ENCODE measurements at regions not wholly inside any gene's neighbourhood (a gene's known extent, or its start where the extent isn't known, plus 50 kb on each side); places are given as distances from the start of the nearest gene placed in this dataset.

GRCh38 chr4:66568001-66568400 lies 897.7 kb upstream of the EPHA5 start:
- H3K27ac ChIP-seq, result no peak overlapping the region
- H3K4me1 ChIP-seq, result no peaks in the 10 kb centered on the region
- no peak overlapping the region for H3K4me3 ChIP-seq
- H3K36me3 ChIP-seq, result no peaks in the 10 kb centered on the region
- H3K27me3 ChIP-seq (replicated peaks in 1 of 7), result no peaks in the 10 kb centered on the region
- no peak for DNase-seq
- H3K9me3 ChIP-seq, result no peaks in the 10 kb centered on the region
- intact Hi-C loops (cut with DNase I; ENCODE audit: low total_unique reads), result no loop called here
- TF ChIP-seq POLR2A (IDR thresholded peaks at IDR 0.05) (no peak), CTCF (IDR thresholded peaks at IDR 0.05 in 8 of 11, conservative IDR thresholded peaks at IDR 0.05 in 3 of 11) (no peak), POLR2AphosphoS5 (IDR thresholded peaks at IDR 0.05) (no peak)
- WGBS, 5 donors, result 91 to 93% (median 91%) methylated on average over 2 of the region's 2 CpGs

- no peak for DNase-seq
- no peaks in the 10 kb centered on the region for H3K4me1 ChIP-seq
Observed at GRCh38 chr4:66567551-66567950, 897.3 kb upstream of the EPHA5 start.

GRCh38 chr4:66565801-66566200 lies 895.5 kb upstream of the EPHA5 start:
- H3K27me3 ChIP-seq (replicated peaks in 1 of 7), result no peaks in the 10 kb centered on the region
- H3K27ac ChIP-seq, result no peak overlapping the region
- no peaks in the 10 kb centered on the region for H3K4me1 ChIP-seq
- no peaks in the 10 kb centered on the region for H3K36me3 ChIP-seq
- intact Hi-C loops (cut with DNase I; ENCODE audit: low total_unique reads), result no loop called here
- peaks cover 0 to 6% (median 0%) of the 10 kb centered on the region in 8 donors for H3K9me3 ChIP-seq
- H3K4me3 ChIP-seq, result no peak overlapping the region
- no peak for DNase-seq
- TF ChIP-seq POLR2AphosphoS5 (IDR thresholded peaks at IDR 0.05) (no peak), CTCF (IDR thresholded peaks at IDR 0.05 in 8 of 11, conservative IDR thresholded peaks at IDR 0.05 in 3 of 11) (no peak), POLR2A (IDR thresholded peaks at IDR 0.05) (no peak)

More at GRCh38 chr4:66567551-66567950, 897.3 kb upstream of the EPHA5 start:
- Histone ChIP-seq H3K27ac (no peak overlapping the region), H3K4me3 (no peak overlapping the region), H3K27me3 (replicated peaks in 1 of 7) (no peaks in the 10 kb centered on the region), H3K9me3 (no peaks in the 10 kb centered on the region), H3K36me3 (no peaks in the 10 kb centered on the region)
- intact Hi-C loops (cut with DNase I; ENCODE audit: low total_unique reads), result no loop called here
- no peak for TF ChIP-seq POLR2AphosphoS5 (IDR thresholded peaks at IDR 0.05)
- TF ChIP-seq POLR2A (IDR thresholded peaks at IDR 0.05), result no peak
- TF ChIP-seq CTCF (IDR thresholded peaks at IDR 0.05 in 8 of 11, conservative IDR thresholded peaks at IDR 0.05 in 3 of 11), result no peak

- H3K4me3 ChIP-seq, result no peak overlapping the region
- DNase-seq, result no peak
Observed at GRCh38 chr4:66564901-66565651, 894.8 kb upstream of the EPHA5 start.

More at GRCh38 chr4:66564901-66565651, 894.8 kb upstream of the EPHA5 start:
- Histone ChIP-seq H3K27ac (no peak overlapping the region), H3K4me1 (no peaks in the 10 kb centered on the region), H3K36me3 (no peaks in the 10 kb centered on the region), H3K9me3 (peaks cover 0 to 10% (median 0%) of the 10 kb centered on the region in 8 donors), H3K27me3 (replicated peaks in 1 of 7) (no peaks in the 10 kb centered on the region)
- 83 to 91% (median 88%) methylated on average over 12 of the region's 12 CpGs for WGBS, 5 donors
- intact Hi-C loops (cut with DNase I; ENCODE audit: low total_unique reads), result no loop called here
- no peak for TF ChIP-seq POLR2A (IDR thresholded peaks at IDR 0.05)
- TF ChIP-seq POLR2AphosphoS5 (IDR thresholded peaks at IDR 0.05), result no peak
- no peak for TF ChIP-seq CTCF (IDR thresholded peaks at IDR 0.05 in 8 of 11, conservative IDR thresholded peaks at IDR 0.05 in 3 of 11)
